Body of pancreas (tissue), 4 donors: ENCODE measurements at regions not wholly inside any gene's neighbourhood (a gene's known extent, or its start where the extent isn't known, plus 50 kb on each side); places are given as distances from the start of the nearest gene placed in this dataset.

ENCODE experiments used
- POLR2A ChIP-seq, 3 donors: fragments of 450-650 bp; IDR thresholded peaks; one replicate each; pipeline ENCODE4 v1.6.1; 2016; ENCODE audit warnings: antibody characterized with exemption in 3 of 3, mild to moderate bottlenecking in 2 of 3
- TF ChIP-seq, protein P1 (sequence below), 7 experiments: fragments of 450-650 bp in 4 of 7; fragments of 200-600 bp in 3 of 7; sonication (generic) in 3 of 7; IDR thresholded peaks; one replicate each; pipeline ENCODE4 v1.5.1; 2016 to 2019; ENCODE audit warnings: antibody characterized with exemption in 7 of 7

DNA sequence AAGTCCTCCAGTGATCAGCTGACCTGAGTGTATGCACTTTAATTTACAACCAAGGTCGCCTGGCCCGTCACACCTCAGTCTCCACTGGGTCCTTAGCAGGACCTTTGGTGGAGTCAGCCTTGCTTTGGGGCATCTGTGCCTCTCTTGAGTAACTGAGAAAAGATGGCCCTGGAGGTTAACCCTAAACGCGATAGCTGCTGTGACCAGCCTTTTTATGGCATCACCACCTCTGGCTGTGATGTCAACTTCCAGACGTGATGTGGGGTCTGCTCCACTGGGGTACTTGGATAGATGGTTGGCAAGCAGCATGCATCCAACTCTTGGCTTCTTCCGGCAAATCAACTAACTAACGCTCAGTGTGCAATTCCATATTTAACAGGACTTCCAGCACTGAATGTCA is 122.8 kb upstream of the RTL1 start:
- TF ChIP-seq, protein P1, sequence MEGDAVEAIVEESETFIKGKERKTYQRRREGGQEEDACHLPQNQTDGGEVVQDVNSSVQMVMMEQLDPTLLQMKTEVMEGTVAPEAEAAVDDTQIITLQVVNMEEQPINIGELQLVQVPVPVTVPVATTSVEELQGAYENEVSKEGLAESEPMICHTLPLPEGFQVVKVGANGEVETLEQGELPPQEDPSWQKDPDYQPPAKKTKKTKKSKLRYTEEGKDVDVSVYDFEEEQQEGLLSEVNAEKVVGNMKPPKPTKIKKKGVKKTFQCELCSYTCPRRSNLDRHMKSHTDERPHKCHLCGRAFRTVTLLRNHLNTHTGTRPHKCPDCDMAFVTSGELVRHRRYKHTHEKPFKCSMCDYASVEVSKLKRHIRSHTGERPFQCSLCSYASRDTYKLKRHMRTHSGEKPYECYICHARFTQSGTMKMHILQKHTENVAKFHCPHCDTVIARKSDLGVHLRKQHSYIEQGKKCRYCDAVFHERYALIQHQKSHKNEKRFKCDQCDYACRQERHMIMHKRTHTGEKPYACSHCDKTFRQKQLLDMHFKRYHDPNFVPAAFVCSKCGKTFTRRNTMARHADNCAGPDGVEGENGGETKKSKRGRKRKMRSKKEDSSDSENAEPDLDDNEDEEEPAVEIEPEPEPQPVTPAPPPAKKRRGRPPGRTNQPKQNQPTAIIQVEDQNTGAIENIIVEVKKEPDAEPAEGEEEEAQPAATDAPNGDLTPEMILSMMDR (IDR thresholded peaks at IDR 0.05): no peak
- TF ChIP-seq POLR2A (IDR thresholded peaks at IDR 0.05): no peak
